HEK293T (cell line): ENCODE measurements at regions not wholly inside any gene's neighbourhood (a gene's known extent, or its start where the extent isn't known, plus 50 kb on each side); places are given as distances from the start of the nearest gene placed in this dataset.
A peak's percentile ranks its signal among the peaks of the same experiment; 100 is the strongest.

Source experiments
- CTCF ChIA-PET: fragments of 350-600 bp; formaldehyde crosslinking; extraction: SDS; loops from one replicate; lab custom pipeline; 2021; ENCODE audit warnings: antibody characterized with exemption, inconsistent platforms; lab: Yijun Ruan, JAX
- POLR2A ChIA-PET: fragments of 350-600 bp; formaldehyde crosslinking; extraction: SDS; loops from one replicate; lab custom pipeline; 2020; ENCODE audit warnings: antibody characterized with exemption, inconsistent platforms; lab: Yijun Ruan, JAX
- DNase-seq: peaks from one replicate; pipeline ENCODE4 v3.0.0; 2012; ENCODE audit warnings: mixed read lengths; ENCODE audit errors: extremely low spot score
- ARNT ChIP-seq: fragments of 450-650 bp; IDR thresholded peaks from 2 replicates; pipeline ENCODE4 v1.6.1; 2017; ENCODE audit warnings: mild to moderate bottlenecking
- BHLHE40 ChIP-seq: fragments of 450-650 bp; IDR thresholded peaks from 2 replicates; pipeline ENCODE4 v1.6.1; 2016; ENCODE audit warnings: mild to moderate bottlenecking, moderate library complexity, borderline replicate concordance
- CTBP1 ChIP-seq: fragments of 450-650 bp; IDR thresholded peaks from 2 replicates; pipeline ENCODE4 v1.6.1; 2016; ENCODE audit warnings: borderline replicate concordance
- ELF4 ChIP-seq: fragments of 450-650 bp; IDR thresholded peaks from 2 replicates; pipeline ENCODE4 v1.6.1; 2017; ENCODE audit warnings: antibody characterized with exemption
- FOXA1 ChIP-seq: fragments of 450-650 bp; IDR thresholded peaks from 2 replicates; pipeline ENCODE4 v1.6.1; 2016; ENCODE audit warnings: mild to moderate bottlenecking
- FOXK2 ChIP-seq: fragments of 450-650 bp; IDR thresholded peaks from 2 replicates; pipeline ENCODE4 v1.6.1; 2016; ENCODE audit warnings: mild to moderate bottlenecking
- FOXM1 ChIP-seq: fragments of 450-650 bp; IDR thresholded peaks from 2 replicates; pipeline ENCODE4 v1.6.1; 2017; ENCODE audit warnings: mild to moderate bottlenecking, borderline replicate concordance
- HDGF ChIP-seq: fragments of 450-650 bp; IDR thresholded peaks from 2 replicates; pipeline ENCODE4 v1.6.1; 2017; ENCODE audit warnings: antibody characterized with exemption, borderline replicate concordance
- L3MBTL2 ChIP-seq: fragments of 450-650 bp; conservative IDR thresholded peaks from 2 replicates; pipeline ENCODE4 v1.6.1; 2016; ENCODE audit warnings: mild to moderate bottlenecking
- LEF1 ChIP-seq: fragments of 450-650 bp; IDR thresholded peaks from 2 replicates; pipeline ENCODE4 v1.6.1; 2017; ENCODE audit warnings: mild to moderate bottlenecking, borderline replicate concordance
- NFRKB ChIP-seq: fragments of 450-650 bp; IDR thresholded peaks from 2 replicates; pipeline ENCODE4 v1.6.1; 2016; ENCODE audit warnings: mild to moderate bottlenecking, moderate library complexity
- SP1 ChIP-seq: fragments of 450-650 bp; IDR thresholded peaks from 2 replicates; pipeline ENCODE4 v1.6.1; 2017
- SUZ12 ChIP-seq: fragments of 450-650 bp; IDR thresholded peaks from 2 replicates; pipeline ENCODE4 v1.6.1; 2016; ENCODE audit warnings: mild to moderate bottlenecking
- TARDBP ChIP-seq: fragments of 450-650 bp; IDR thresholded peaks from 2 replicates; pipeline ENCODE4 v1.6.1; 2016
- ZNF384 ChIP-seq: fragments of 450-650 bp; IDR thresholded peaks from 2 replicates; pipeline ENCODE4 v1.6.1; 2016
- TF ChIP-seq, protein P1 (sequence below): fragments of 450-650 bp; IDR thresholded peaks from 2 replicates; pipeline ENCODE4 v1.6.1; 2016

DNA sequence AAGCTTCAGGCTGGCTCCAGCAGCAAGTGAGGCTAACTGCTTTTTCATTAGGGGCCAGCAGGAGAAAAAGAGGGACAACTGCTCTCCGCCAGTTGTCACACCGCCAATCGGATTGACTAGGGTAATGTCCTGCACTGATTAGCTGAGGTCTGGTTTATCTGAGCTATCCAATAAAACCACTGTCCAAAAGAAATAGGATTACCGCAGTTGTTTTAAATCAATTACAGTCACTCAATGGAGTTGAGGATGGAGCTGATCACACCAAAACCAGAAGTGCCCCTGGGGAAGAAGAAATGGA, 351.4 kb upstream of the NPVF start:
- DNase-seq, result peak; percentile 30
- POLR2A ChIA-PET, result interaction anchor here (0.7 to 1.9 kb wide), 3 partner anchors 39 to 278 kb away, joined by 3 to 7 read pairs (median 3); no protein-coding TSS in a partner anchor
- TF ChIP-seq HDGF (no peak), ARNT (no peak), BHLHE40 (no peak), NFRKB (no peak), ELF4 (no peak), FOXA1 (no peak), L3MBTL2 (no peak), LEF1 (no peak), FOXK2 (no peak), SP1 (no peak), SUZ12 (no peak), CTBP1 (no peak)
- TF ChIP-seq, protein P1, sequence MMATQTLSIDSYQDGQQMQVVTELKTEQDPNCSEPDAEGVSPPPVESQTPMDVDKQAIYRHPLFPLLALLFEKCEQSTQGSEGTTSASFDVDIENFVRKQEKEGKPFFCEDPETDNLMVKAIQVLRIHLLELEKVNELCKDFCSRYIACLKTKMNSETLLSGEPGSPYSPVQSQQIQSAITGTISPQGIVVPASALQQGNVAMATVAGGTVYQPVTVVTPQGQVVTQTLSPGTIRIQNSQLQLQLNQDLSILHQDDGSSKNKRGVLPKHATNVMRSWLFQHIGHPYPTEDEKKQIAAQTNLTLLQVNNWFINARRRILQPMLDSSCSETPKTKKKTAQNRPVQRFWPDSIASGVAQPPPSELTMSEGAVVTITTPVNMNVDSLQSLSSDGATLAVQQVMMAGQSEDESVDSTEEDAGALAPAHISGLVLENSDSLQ, result no peak
- CTCF ChIA-PET, result interaction anchor here (1.4 kb wide), 1 partner anchor 13 kb away, joined by 8 read pairs; no protein-coding TSS in a partner anchor

DNA sequence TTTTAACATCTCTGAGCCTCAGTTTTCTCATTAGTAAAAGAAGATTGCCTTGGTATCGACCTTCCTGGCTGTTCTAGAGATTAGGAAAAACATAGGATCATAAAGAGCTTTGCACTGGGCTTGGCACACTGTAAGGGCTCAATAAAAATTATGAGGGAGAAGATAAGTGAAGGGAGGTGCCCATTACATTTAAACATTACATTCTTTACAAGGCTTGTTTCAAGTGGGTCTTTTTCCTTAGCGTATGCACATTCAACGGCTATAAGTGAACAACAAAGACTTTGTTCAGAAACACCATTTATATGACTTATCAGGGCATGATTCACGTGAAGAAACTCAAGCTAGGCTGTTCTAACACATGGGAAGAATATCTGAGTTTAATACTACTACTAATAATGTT, 351.9 kb upstream of the NPVF start:
- no peak for DNase-seq
- ChIA-PET POLR2A (interaction anchor here (0.5 to 1.9 kb wide), 3 partner anchors 22 to 277 kb away, joined by 3 to 7 read pairs (median 3); no protein-coding TSS in a partner anchor), CTCF (interaction anchor here (1.4 kb wide), 1 partner anchor 13 kb away, joined by 8 read pairs; no protein-coding TSS in a partner anchor)
- TF ChIP-seq FOXM1 (no peak), FOXA1 (no peak), HDGF (no peak), ARNT (no peak), FOXK2 (0 out of 2 replicates have a peak, but pooled peaks have one; percentile 23)
- TF ChIP-seq, protein P1, result no peak

DNA sequence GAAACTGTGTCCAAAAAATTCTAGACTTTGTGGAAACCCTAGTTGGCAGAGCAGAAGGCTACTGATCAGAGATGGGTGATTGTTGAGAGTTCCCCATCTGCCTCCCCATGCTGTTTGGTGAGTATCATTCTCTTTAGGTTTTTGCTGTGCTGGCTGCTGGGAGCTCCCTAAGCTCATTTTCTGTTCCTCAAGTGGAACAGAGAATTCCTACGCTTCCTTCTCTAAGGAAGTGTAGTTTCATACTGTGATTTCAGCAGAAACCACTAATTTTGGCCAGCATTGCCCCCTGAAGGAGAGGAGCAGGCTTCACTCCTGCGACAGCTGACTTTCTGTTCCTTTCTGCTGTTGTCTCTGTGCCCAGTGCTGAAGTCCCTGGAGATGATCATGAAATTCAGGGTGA, 355.3 kb upstream of the NPVF start:
- CTCF ChIA-PET, result no interaction called here
- POLR2A ChIA-PET, result no interaction called here
- no peak for DNase-seq
- TF ChIP-seq FOXA1, result no peak
- TF ChIP-seq ELF4, result no peak
- no peak for TF ChIP-seq SP1
- no peak for TF ChIP-seq ARNT
- no peak for TF ChIP-seq FOXK2
- no peak for TF ChIP-seq LEF1
- TF ChIP-seq L3MBTL2, result no peak
- no peak for TF ChIP-seq FOXM1
- TF ChIP-seq CTBP1, result no peak
- no peak for TF ChIP-seq HDGF
- TF ChIP-seq ZNF384, result no peak
- TF ChIP-seq SUZ12, result no peak
- TF ChIP-seq BHLHE40, result no peak
- TF ChIP-seq NFRKB, result no peak
- no peak for TF ChIP-seq TARDBP
- TF ChIP-seq, protein P1, result no peak

DNA sequence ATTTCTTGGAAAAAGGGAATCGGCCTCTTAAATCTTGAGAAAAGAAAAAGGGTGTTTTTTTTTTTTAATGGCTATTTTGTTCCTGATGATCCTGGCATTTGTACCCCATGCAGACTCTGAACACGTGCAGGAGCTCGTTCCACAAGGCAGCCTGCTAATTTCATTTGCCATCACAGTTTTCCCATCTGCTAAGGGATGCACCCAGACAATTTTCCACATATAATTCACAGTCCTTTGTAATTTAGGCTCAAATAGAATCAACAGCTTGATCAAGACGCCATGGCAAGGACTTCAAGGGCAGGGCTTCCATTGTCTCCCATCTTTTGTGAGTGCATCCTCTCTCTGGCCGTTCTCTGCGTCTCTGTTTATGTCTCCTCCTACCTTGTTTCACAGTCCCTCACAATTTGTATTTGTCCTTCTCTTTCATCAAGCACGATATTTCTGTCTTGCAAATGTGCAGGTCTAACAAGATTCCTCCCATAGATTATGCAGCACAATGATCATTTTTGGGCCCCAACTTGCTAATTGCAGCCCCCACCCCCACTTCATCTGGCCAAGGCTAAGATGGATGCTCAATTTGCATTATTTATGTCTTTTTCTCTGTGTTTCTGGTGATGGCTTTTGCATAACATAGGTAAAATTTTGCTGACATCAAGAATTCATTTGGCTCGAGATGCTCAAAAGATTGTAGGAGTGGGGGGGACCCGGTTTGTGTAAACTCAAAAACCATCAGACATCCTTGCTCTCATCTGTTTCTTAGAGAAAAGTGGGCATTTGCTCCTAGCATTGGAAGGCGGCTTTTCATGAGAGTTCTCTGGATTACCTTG, 356.0 kb upstream of the NPVF start:
- CTCF ChIA-PET, result no interaction called here
- DNase-seq, result no peak
- POLR2A ChIA-PET, result no interaction called here
- TF ChIP-seq FOXA1, result no peak
- TF ChIP-seq, protein P1, result no peak
- no peak for TF ChIP-seq ARNT

DNA sequence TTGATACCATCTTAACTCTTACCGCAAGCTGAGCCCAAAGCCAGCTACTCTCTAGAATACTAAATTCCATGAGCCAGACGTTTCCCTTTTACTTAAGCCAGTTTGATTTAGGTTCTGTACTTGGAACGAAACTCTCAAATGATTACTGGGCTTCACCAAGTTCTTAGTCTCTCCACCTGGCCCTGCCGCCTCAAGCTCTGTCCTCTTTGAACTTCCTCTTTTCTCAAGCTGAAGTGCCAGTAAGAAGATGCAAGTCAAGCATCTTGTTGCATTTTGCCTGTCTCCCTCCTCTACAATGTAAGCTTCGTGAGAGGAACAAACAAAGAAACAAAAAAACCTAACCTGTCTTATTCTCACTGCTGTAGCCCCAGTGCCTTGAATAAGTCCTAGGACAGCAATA, 358.2 kb upstream of the NPVF start:
- CTCF ChIA-PET, result interaction anchor here (1.6 kb wide), 1 partner anchor 19 kb away, joined by 5 read pairs; no protein-coding TSS in a partner anchor
- no peak for DNase-seq
- TF ChIP-seq NFRKB, result no peak
- no peak for TF ChIP-seq FOXK2
- TF ChIP-seq SP1, result no peak
- TF ChIP-seq FOXA1, result no peak
- TF ChIP-seq, protein P1, result no peak
- POLR2A ChIA-PET, result interaction anchor here (1.0 to 1.1 kb wide), 2 partner anchors 8 to 10 kb away, joined by 3 read pairs; no protein-coding TSS in a partner anchor
